ENCODE measurements at regions not wholly inside any gene's neighbourhood (a gene's known extent, or its start where the extent isn't known, plus 50 kb on each side); places are given as distances from the start of the nearest gene placed in this dataset.

- no peak for DNase-seq
- no peaks in the 10 kb centered on the region for H3K36me3 Mint-ChIP-seq (ENCODE audit: unreplicated experiment)
- H3K27ac Mint-ChIP-seq (ENCODE audit: unreplicated experiment), result peak overlapping the region; percentile 77
- H3K9me3 Mint-ChIP-seq (ENCODE audit: unreplicated experiment), result peaks cover 5% of the 10 kb centered on the region
- H3K27me3 Mint-ChIP-seq (ENCODE audit: unreplicated experiment), result peaks cover 4% of the 10 kb centered on the region
- no peak overlapping the region for H3K4me3 Mint-ChIP-seq (ENCODE audit: unreplicated experiment)
- no peak for TF ChIP-seq CTCF (IDR thresholded peaks at IDR 0.05; ENCODE audit: partially characterized antibody, unreplicated experiment)
- H3K4me1 Mint-ChIP-seq (ENCODE audit: low read depth, unreplicated experiment), result peaks cover 26% of the 10 kb centered on the region
Observed at GRCh38 chr3:194265996-194266964, 84.8 kb downstream of the CPN2 start.

GRCh38 chr3:194267744-194268653, 83.1 kb downstream of the CPN2 start:
- DNase-seq, result no peak
- Mint-ChIP-seq H3K36me3 (ENCODE audit: unreplicated experiment) (no peaks in the 10 kb centered on the region), H3K27me3 (ENCODE audit: unreplicated experiment) (peaks cover 6% of the 10 kb centered on the region), H3K4me1 (ENCODE audit: low read depth, unreplicated experiment) (peaks cover 26% of the 10 kb centered on the region), H3K9me3 (ENCODE audit: unreplicated experiment) (peaks cover 12% of the 10 kb centered on the region), H3K27ac (ENCODE audit: unreplicated experiment) (peak overlapping the region; percentile 48), H3K4me3 (ENCODE audit: unreplicated experiment) (no peak overlapping the region)
- TF ChIP-seq CTCF (IDR thresholded peaks at IDR 0.05; ENCODE audit: partially characterized antibody, unreplicated experiment), result no peak

DNA sequence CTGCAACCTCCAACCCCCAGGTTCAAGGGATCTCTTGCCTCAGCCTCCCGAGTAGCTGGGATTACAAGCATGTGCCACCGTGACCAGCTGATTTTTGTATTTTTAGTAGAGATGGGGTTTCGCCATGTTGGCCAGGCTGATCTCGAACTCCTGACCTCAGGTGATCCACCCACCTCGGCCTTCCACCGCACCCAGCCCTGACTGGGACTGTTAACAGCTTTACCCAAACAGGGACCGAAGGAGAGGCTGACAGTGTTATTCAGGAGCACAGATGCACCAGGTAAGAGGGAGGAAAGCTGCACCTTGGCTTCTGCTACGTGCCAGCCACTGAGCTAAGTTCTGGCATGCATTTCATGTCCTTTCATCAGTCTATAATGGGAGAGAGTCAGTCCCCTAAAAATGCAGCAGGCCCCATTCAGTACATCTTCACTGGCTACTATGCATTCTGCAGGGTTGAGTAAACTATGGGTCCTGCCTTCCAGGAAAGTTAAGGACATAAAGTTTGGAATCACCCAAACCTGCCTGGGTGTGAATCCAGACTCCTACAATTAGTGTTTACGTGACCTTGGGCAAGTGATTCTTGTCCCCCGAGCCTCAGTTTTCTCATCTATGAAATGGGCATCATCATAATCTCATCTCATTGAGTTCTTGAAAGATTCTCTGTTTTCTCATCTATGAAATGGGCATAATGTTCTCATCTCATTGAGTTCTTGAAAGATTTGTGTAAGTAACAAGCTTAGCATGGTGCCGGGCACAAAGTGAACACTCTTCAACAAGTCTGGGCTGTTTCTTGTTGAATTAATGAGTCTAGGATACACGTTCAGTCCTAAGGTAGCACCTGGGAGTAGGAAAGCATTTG, 82.2 kb downstream of the CPN2 start:
- Mint-ChIP-seq H3K36me3 (ENCODE audit: unreplicated experiment) (no peaks in the 10 kb centered on the region), H3K27me3 (ENCODE audit: unreplicated experiment) (peaks cover 6% of the 10 kb centered on the region), H3K9me3 (ENCODE audit: unreplicated experiment) (peaks cover 10% of the 10 kb centered on the region), H3K27ac (ENCODE audit: unreplicated experiment) (no peak overlapping the region), H3K4me3 (ENCODE audit: unreplicated experiment) (no peak overlapping the region), H3K4me1 (ENCODE audit: low read depth, unreplicated experiment) (peaks cover 22% of the 10 kb centered on the region)
- no peak for DNase-seq
- no peak for TF ChIP-seq CTCF (IDR thresholded peaks at IDR 0.05; ENCODE audit: partially characterized antibody, unreplicated experiment)

GRCh38 chr3:194269610-194270145, 81.5 kb downstream of the CPN2 start:
- H3K27me3 Mint-ChIP-seq (ENCODE audit: unreplicated experiment), result peaks cover 6% of the 10 kb centered on the region
- peaks cover 10% of the 10 kb centered on the region for H3K9me3 Mint-ChIP-seq (ENCODE audit: unreplicated experiment)
- H3K36me3 Mint-ChIP-seq (ENCODE audit: unreplicated experiment), result no peaks in the 10 kb centered on the region
- peak; percentile 44 for DNase-seq
- peaks cover 22% of the 10 kb centered on the region for H3K4me1 Mint-ChIP-seq (ENCODE audit: low read depth, unreplicated experiment)
- H3K27ac Mint-ChIP-seq (ENCODE audit: unreplicated experiment), result no peak overlapping the region
- no peak for TF ChIP-seq CTCF (IDR thresholded peaks at IDR 0.05; ENCODE audit: partially characterized antibody, unreplicated experiment)
- no peak overlapping the region for H3K4me3 Mint-ChIP-seq (ENCODE audit: unreplicated experiment)

Measured in glutamatergic neuron (in vitro differentiated cells).